ENCODE measurements at regions not wholly inside any gene's neighbourhood (a gene's known extent, or its start where the extent isn't known, plus 50 kb on each side); places are given as distances from the start of the nearest gene placed in this dataset.

- no peak for DNase-seq
These were observed 86.8 kb upstream of the TP53I11 start for GRCh38 chr11:45037434-45038005.

- DNase-seq: no peak
These were observed 88.2 kb upstream of the TP53I11 start for GRCh38 chr11:45038923-45039322.

- DNase-seq: peak; percentile 91
These were observed 90.9 kb upstream of the TP53I11 start for GRCh38 chr11:45041596-45041995.

- DNase-seq: no peak
These were observed 91.9 kb upstream of the TP53I11 start for GRCh38 chr11:45042560-45042959.

- DNase-seq: no peak
These were observed 93.2 kb upstream of the TP53I11 start for GRCh38 chr11:45043755-45044475.

GRCh38 chr11:45045683-45046471, 95.2 kb upstream of the TP53I11 start:
- DNase-seq: no peak

GRCh38 chr11:45048313-45048841, 97.7 kb upstream of the TP53I11 start:
- no peak for DNase-seq

GRCh38 chr11:45048870-45049691, 97.4 kb upstream of the PRDM11 start:
- DNase-seq: no peak

- DNase-seq: no peak
These were observed 96.3 kb upstream of the PRDM11 start for GRCh38 chr11:45050111-45050510.

- DNase-seq: no peak
These were observed 94.8 kb upstream of the PRDM11 start for GRCh38 chr11:45051621-45052020.

- no peak for DNase-seq
These were observed 94.1 kb upstream of the PRDM11 start for GRCh38 chr11:45052361-45052760.

- DNase-seq: no peak
These were observed 92.5 kb upstream of the PRDM11 start for GRCh38 chr11:45053736-45054446.

- no peak for DNase-seq
These were observed 91.5 kb upstream of the PRDM11 start for GRCh38 chr11:45054956-45055355.

GRCh38 chr11:45056529-45056928, 89.9 kb upstream of the PRDM11 start:
- no peak for DNase-seq

GRCh38 chr11:45057938-45058646, 88.3 kb upstream of the PRDM11 start:
- DNase-seq: no peak

- DNase-seq: no peak
These were observed 87.8 kb upstream of the PRDM11 start for GRCh38 chr11:45058647-45058950.

GRCh38 chr11:45060707-45061106, 85.7 kb upstream of the PRDM11 start:
- DNase-seq: no peak

- no peak for DNase-seq
These were observed 84.8 kb upstream of the PRDM11 start for GRCh38 chr11:45061641-45062040.

- no peak for DNase-seq
These were observed 84.3 kb upstream of the PRDM11 start for GRCh38 chr11:45062115-45062514.

GRCh38 chr11:45062974-45063635, 83.3 kb upstream of the PRDM11 start:
- DNase-seq: no peak

- no peak for DNase-seq
These were observed 82.8 kb upstream of the PRDM11 start for GRCh38 chr11:45063669-45064068.

Data from NCI-H1417 treated with DMSO at 0.1 percent for 48 hours (cell line).